ENCODE measurements at regions not wholly inside any gene's neighbourhood (a gene's known extent, or its start where the extent isn't known, plus 50 kb on each side); places are given as distances from the start of the nearest gene placed in this dataset.

DNA sequence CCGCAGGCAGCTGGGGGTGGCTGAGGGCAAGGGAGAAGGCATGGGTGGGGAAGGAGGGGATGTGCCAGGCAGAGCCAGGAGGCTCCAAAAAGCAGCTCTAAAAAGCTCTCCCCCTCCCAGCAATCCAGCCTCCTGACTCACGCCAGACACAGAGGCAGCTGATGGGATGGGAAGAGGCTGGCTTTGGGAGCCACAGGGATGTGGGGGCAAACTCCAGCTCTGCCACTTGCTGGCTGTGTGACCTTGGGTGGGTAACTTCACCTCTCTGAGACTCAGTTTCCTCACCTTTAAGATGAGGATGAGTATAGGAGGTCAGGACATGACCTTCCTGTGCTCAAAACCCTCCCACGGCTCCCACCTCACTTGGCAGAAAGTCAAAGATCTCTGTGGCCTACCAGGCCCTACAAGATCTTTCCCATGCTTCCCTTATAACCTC lies 148.9 kb downstream of the CEBPB start:
- TF ChIP-seq, protein P1, sequence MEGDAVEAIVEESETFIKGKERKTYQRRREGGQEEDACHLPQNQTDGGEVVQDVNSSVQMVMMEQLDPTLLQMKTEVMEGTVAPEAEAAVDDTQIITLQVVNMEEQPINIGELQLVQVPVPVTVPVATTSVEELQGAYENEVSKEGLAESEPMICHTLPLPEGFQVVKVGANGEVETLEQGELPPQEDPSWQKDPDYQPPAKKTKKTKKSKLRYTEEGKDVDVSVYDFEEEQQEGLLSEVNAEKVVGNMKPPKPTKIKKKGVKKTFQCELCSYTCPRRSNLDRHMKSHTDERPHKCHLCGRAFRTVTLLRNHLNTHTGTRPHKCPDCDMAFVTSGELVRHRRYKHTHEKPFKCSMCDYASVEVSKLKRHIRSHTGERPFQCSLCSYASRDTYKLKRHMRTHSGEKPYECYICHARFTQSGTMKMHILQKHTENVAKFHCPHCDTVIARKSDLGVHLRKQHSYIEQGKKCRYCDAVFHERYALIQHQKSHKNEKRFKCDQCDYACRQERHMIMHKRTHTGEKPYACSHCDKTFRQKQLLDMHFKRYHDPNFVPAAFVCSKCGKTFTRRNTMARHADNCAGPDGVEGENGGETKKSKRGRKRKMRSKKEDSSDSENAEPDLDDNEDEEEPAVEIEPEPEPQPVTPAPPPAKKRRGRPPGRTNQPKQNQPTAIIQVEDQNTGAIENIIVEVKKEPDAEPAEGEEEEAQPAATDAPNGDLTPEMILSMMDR (IDR thresholded peaks at IDR 0.05; ENCODE audit: extremely low read depth in 1 of 2, insufficient read depth in 1 of 2, low read depth in 1 of 2, low read length in 2 of 2) = no peak
- no peak for TF ChIP-seq EZH2 (IDR thresholded peaks at IDR 0.05; ENCODE audit: borderline replicate concordance, low read depth, low read length, severe bottlenecking)

Data from endothelial cell of umbilical vein (primary cell).